Body of pancreas (tissue), 4 donors: ENCODE measurements at regions not wholly inside any gene's neighbourhood (a gene's known extent, or its start where the extent isn't known, plus 50 kb on each side); places are given as distances from the start of the nearest gene placed in this dataset.

Experiments
- ATAC-seq: fragments of 150-250 bp; one replicate; pipeline ENCODE4 v1.9.1; 2016
- DNase-seq, 4 donors: peaks; one replicate each; pipeline ENCODE4 v3.0.0-alpha.2; 2019
- H3K27ac ChIP-seq, 4 donors: fragments of 200-600 bp; sonication (generic); 1 replicate in 3 of 4; 2 replicates in 1 of 4; pipeline versions ENCODE4 v1.5.1 to v1.6.1; 2016 to 2019; ENCODE audit warnings: mild to moderate bottlenecking in 1 of 4, mixed read lengths in 1 of 4, moderate library complexity in 1 of 4
- H3K27me3 ChIP-seq, 2 donors: fragments of 200-600 bp; sonication (generic); one replicate each; pipeline ENCODE4 v1.6.0; 2016; ENCODE audit warnings: mild to moderate bottlenecking in 1 of 2
- H3K36me3 ChIP-seq, 2 donors: fragments of 200-600 bp; sonication (generic); replicated peaks in 1 of 2; 2 replicates each; pipeline ENCODE4 v1.5.1; 2016; ENCODE audit warnings: low read depth in 2 of 2; ENCODE audit not compliant: insufficient read depth in 1 of 2
- H3K4me1 ChIP-seq: fragments of 200-600 bp; sonication (generic); one replicate; pipeline ENCODE4 v1.6.0; 2016
- H3K4me3 ChIP-seq, 2 donors: fragments of 200-600 bp; sonication (generic); 1 replicate in 1 of 2; 2 replicates in 1 of 2; pipeline ENCODE4 v1.5.1; 2016 to 2019
- H3K9me3 ChIP-seq, 3 donors: fragments of 200-600 bp; sonication (generic); 1 replicate in 2 of 3; 2 replicates in 1 of 3; pipeline ENCODE4 v1.5.1; 2016
- CTCF ChIP-seq, 7 experiments: fragments of 450-650 bp in 4 of 7; fragments of 200-600 bp in 3 of 7; sonication (generic) in 3 of 7; IDR thresholded peaks; one replicate each; pipeline ENCODE4 v1.5.1; 2016 to 2019; ENCODE audit warnings: antibody characterized with exemption in 7 of 7
- POLR2A ChIP-seq, 3 donors: fragments of 450-650 bp; IDR thresholded peaks; one replicate each; pipeline ENCODE4 v1.6.1; 2016; ENCODE audit warnings: antibody characterized with exemption in 3 of 3, mild to moderate bottlenecking in 2 of 3
- WGBS, 2 donors: methylation state at CpG; one replicate each; pipeline ENCODE4 v1.1.5; 2017; 5-methylcytosine and 5-hydroxymethylcytosine counted together
- intact Hi-C: fragments of 100-400 bp; cut with DNase I; formaldehyde crosslinking; loops from one replicate; pipeline ENCODE4 v1.15.1; 2023

GRCh38 chr2:120651818-120652217 lies 83.8 kb upstream of the GLI2 start:
- intact Hi-C loops, result no loop called here
- TF ChIP-seq CTCF (IDR thresholded peaks at IDR 0.05) (no peak), POLR2A (IDR thresholded peaks at IDR 0.05) (no peak)
- DNase-seq, result no peak
- Histone ChIP-seq H3K27ac (no peak overlapping the region), H3K36me3 (no peaks in the 10 kb centered on the region), H3K9me3 (peaks cover 0 to 4% (median 0%) of the 10 kb centered on the region in 3 donors), H3K27me3 (no peaks in the 10 kb centered on the region), H3K4me3 (no peak overlapping the region), H3K4me1 (peaks cover 8% of the 10 kb centered on the region)
- ATAC-seq, result no peak

- intact Hi-C loops, result no loop called here
- no peaks in the 10 kb centered on the region for H3K36me3 ChIP-seq
- H3K27ac ChIP-seq, result no peak overlapping the region
- peaks cover 0 to 4% (median 0%) of the 10 kb centered on the region in 3 donors for H3K9me3 ChIP-seq
- H3K4me3 ChIP-seq, result no peak overlapping the region
- 61 to 67% methylated on average over 2 of the region's 2 CpGs for WGBS, 2 donors
- no peak for TF ChIP-seq POLR2A (IDR thresholded peaks at IDR 0.05)
- no peak for TF ChIP-seq CTCF (IDR thresholded peaks at IDR 0.05)
- DNase-seq (no peak), ATAC-seq (no peak)
- no peaks in the 10 kb centered on the region for H3K27me3 ChIP-seq
- H3K4me1 ChIP-seq, result peaks cover 16% of the 10 kb centered on the region
Observed at GRCh38 chr2:120653046-120653445, 82.6 kb upstream of the GLI2 start.

GRCh38 chr2:120653871-120654270 lies 81.8 kb upstream of the GLI2 start:
- no peak overlapping the region for H3K27ac ChIP-seq
- peaks cover 0 to 4% (median 0%) of the 10 kb centered on the region in 3 donors for H3K9me3 ChIP-seq
- no peaks in the 10 kb centered on the region for H3K27me3 ChIP-seq
- no peaks in the 10 kb centered on the region for H3K36me3 ChIP-seq
- ATAC-seq, result no peak
- no peak for DNase-seq
- no peak for TF ChIP-seq CTCF (IDR thresholded peaks at IDR 0.05)
- TF ChIP-seq POLR2A (IDR thresholded peaks at IDR 0.05), result no peak
- H3K4me1 ChIP-seq, result peaks cover 16% of the 10 kb centered on the region
- intact Hi-C loops, result no loop called here
- no peak overlapping the region for H3K4me3 ChIP-seq
- 76% methylated on average over 7 to 13 of the region's 13 CpGs for WGBS, 2 donors

GRCh38 chr2:120654381-120655134 lies 81.1 kb upstream of the GLI2 start:
- no peak for TF ChIP-seq POLR2A (IDR thresholded peaks at IDR 0.05)
- TF ChIP-seq CTCF (IDR thresholded peaks at IDR 0.05), result no peak
- H3K27ac ChIP-seq, result no peak overlapping the region
- ATAC-seq (no peak), DNase-seq (no peak)
- no peak overlapping the region for H3K4me3 ChIP-seq
- 34 to 56% methylated on average over 45 to 54 of the region's 54 CpGs for WGBS, 2 donors
- no peaks in the 10 kb centered on the region for H3K27me3 ChIP-seq
- intact Hi-C loops, result no loop called here
- peaks cover 0 to 4% (median 0%) of the 10 kb centered on the region in 3 donors for H3K9me3 ChIP-seq
- peaks cover 16% of the 10 kb centered on the region for H3K4me1 ChIP-seq
- no peaks in the 10 kb centered on the region for H3K36me3 ChIP-seq
